Epithelial cell of esophagus (primary cell): ENCODE measurements at regions not wholly inside any gene's neighbourhood (a gene's known extent, or its start where the extent isn't known, plus 50 kb on each side); places are given as distances from the start of the nearest gene placed in this dataset.

Experiments
- DNase-seq: peaks from one replicate; pipeline ENCODE4 v3.0.0; 2010; ENCODE audit warnings: low read depth
- H3K4me3 ChIP-seq: 2 replicates; pipeline ENCODE4 v1.5.1; 2011; ENCODE audit warnings: mild to moderate bottlenecking, low read length, control low read depth
- TF ChIP-seq, protein P1 (sequence below): IDR thresholded peaks from 2 replicates; pipeline ENCODE4 v1.5.1; 2011; ENCODE audit warnings: low read depth, mild to moderate bottlenecking, low read length, control low read depth, inconsistent platforms; ENCODE audit not compliant: insufficient read depth; ENCODE audit errors: missing control alignments

GRCh38 chr10:108696792-108697477 lies 1226.4 kb downstream of the XPNPEP1 start:
- H3K4me3 ChIP-seq = no peak overlapping the region
- no peak for DNase-seq
- TF ChIP-seq, protein P1, sequence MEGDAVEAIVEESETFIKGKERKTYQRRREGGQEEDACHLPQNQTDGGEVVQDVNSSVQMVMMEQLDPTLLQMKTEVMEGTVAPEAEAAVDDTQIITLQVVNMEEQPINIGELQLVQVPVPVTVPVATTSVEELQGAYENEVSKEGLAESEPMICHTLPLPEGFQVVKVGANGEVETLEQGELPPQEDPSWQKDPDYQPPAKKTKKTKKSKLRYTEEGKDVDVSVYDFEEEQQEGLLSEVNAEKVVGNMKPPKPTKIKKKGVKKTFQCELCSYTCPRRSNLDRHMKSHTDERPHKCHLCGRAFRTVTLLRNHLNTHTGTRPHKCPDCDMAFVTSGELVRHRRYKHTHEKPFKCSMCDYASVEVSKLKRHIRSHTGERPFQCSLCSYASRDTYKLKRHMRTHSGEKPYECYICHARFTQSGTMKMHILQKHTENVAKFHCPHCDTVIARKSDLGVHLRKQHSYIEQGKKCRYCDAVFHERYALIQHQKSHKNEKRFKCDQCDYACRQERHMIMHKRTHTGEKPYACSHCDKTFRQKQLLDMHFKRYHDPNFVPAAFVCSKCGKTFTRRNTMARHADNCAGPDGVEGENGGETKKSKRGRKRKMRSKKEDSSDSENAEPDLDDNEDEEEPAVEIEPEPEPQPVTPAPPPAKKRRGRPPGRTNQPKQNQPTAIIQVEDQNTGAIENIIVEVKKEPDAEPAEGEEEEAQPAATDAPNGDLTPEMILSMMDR = no peak

DNA sequence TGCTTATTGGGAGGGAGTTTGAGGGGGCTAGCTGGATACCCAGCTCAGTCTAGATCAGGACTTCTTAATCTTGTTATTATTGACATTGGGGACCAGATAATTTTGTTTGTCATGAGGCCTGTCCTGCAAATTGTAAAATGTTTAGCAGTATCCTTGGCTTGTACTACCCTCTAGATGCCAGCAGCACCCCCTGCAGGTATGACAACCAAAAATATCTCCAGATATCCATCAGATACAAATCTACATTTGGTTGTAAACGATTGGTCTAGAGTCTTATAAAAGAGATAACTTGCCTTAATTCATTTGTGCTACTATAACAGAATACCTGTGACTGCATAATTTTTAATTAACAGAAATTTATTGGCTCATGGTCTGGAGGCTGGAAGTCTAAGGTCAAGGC lies 1232.2 kb downstream of the XPNPEP1 start:
- no peak overlapping the region for H3K4me3 ChIP-seq
- TF ChIP-seq, protein P1 = no peak
- DNase-seq = no peak

GRCh38 chr10:108690530-108690929 lies 1232.8 kb downstream of the XPNPEP1 start:
- H3K4me3 ChIP-seq = no peak overlapping the region
- DNase-seq = no peak
- TF ChIP-seq, protein P1 = no peak

DNA sequence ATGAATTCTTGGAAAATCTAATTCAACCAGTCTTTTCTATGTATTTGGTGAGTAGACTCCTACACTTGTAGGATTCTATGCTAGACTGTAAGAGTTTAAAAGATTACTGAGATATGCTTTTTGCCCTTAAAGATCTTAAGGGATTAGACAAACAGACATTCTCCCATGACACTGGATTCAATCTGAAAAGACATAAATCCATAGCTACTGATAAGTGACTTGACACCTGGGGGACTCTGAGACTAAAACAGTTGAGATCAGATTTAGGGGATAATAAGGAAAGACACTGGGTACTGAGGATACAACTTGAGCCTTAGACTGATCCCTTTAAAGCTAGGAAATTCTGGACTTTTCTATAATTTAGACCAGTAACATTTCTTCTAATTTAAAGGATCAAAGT lies 1233.4 kb downstream of the XPNPEP1 start:
- TF ChIP-seq, protein P1 = no peak
- H3K4me3 ChIP-seq = no peak overlapping the region
- no peak for DNase-seq

- DNase-seq = no peak
- H3K4me3 ChIP-seq = no peak overlapping the region
- TF ChIP-seq, protein P1 = no peak
These were observed 1235.0 kb downstream of the XPNPEP1 start for GRCh38 chr10:108688314-108688713.

DNA sequence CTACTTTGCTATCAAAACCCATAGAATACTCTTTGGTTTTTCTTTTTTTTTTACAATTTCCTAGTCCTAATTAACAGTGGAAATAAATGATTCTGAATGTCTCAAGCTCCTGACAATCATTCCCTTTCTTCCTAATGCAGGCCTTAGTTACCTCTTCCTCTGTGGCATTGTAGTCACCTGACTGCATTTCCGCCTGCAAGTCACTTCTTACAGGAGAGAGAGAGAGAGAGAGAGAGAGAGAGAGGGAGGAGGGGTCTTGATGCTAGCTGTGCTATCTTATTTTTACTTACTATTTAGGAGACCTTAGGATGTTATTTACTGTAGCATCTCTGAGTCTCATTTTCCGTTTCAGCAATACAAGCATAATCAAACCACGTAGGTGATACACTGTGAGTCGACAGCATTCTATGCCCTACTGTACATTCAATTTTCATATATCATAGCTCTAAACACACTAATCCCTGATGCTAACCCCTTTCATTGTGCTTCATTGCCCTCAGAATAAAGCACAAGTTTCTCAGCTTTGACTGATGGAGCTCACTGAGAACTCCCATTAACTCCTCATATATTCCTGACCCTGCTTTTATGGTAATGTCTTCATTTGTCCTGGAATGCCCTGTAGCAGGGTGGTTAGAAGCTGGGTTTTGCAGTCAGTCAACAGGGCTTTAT lies 1237.3 kb downstream of the XPNPEP1 start:
- no peak overlapping the region for H3K4me3 ChIP-seq
- TF ChIP-seq, protein P1 = no peak
- DNase-seq = no peak
